Caco-2 (cell line): ENCODE measurements at regions not wholly inside any gene's neighbourhood (a gene's known extent, or its start where the extent isn't known, plus 50 kb on each side); places are given as distances from the start of the nearest gene placed in this dataset.

Experiments used
- BruUV-seq: library from RNA; stranded (reverse); fragments of 400-500 nt; replicated peaks from 2 replicates; lab custom pipeline; 2021; lab: Mats Ljungman, UMichigan
- CTCF ChIA-PET: fragments of 300-600 bp; sonication (Branson Sonifier 250); formaldehyde crosslinking; loops from one replicate; lab custom pipeline; 2022; ENCODE audit warnings: antibody characterized with exemption; lab: Charles Lee
- POLR2A ChIA-PET: fragments of 300-600 bp; sonication (Branson Sonifier 250); formaldehyde crosslinking; loops from one replicate; lab custom pipeline; 2022; ENCODE audit warnings: antibody characterized with exemption; lab: Charles Lee
- DNase-seq, 2 experiments: peaks; one replicate each; pipeline versions ENCODE4 v3.0.0 to v3.0.0-alpha.2; 2020 to 2022
- H3K27me3 ChIP-seq: replicated peaks from 2 replicates; pipeline ENCODE4 v1.6.0; 2011; ENCODE audit warnings: low read length; ENCODE audit not compliant: control insufficient read depth, insufficient read depth
- H3K36me3 ChIP-seq: 2 replicates; pipeline ENCODE4 v1.5.1; 2011; ENCODE audit warnings: low read length; ENCODE audit not compliant: control insufficient read depth, insufficient read depth
- H3K4me1 ChIP-seq: fragments of 250-450 bp; sonication (Bioruptor Pico); 2 replicates; pipeline ENCODE4 v1.5.1; 2020; ENCODE audit warnings: mild to moderate bottlenecking
- H3K4me3 ChIP-seq: 2 replicates; pipeline ENCODE4 v1.5.1; 2011; ENCODE audit warnings: low read depth, mild to moderate bottlenecking, control low read depth, low read length
- H3K9me3 ChIP-seq: fragments of 250-450 bp; sonication (Bioruptor Pico); 2 replicates; pipeline ENCODE4 v1.5.1; 2020; ENCODE audit warnings: mild to moderate bottlenecking, moderate library complexity
- H3K27ac Mint-ChIP-seq: one replicate; pipeline ENCODE4 v1.8.0; 2022; ENCODE audit warnings: mixed read lengths; ENCODE audit not compliant: unreplicated experiment
- H3K27me3 Mint-ChIP-seq: one replicate; pipeline ENCODE4 v1.8.0; 2022; ENCODE audit warnings: mixed read lengths; ENCODE audit not compliant: insufficient read depth, unreplicated experiment
- H3K36me3 Mint-ChIP-seq: one replicate; pipeline ENCODE4 v1.8.0; 2022; ENCODE audit warnings: mild to moderate bottlenecking, mixed read lengths; ENCODE audit not compliant: insufficient read depth, unreplicated experiment
- H3K4me1 Mint-ChIP-seq: one replicate; pipeline ENCODE4 v1.8.0; 2022; ENCODE audit warnings: low read depth, mixed read lengths; ENCODE audit not compliant: unreplicated experiment
- H3K4me3 Mint-ChIP-seq: one replicate; pipeline ENCODE4 v1.8.0; 2022; ENCODE audit warnings: mild to moderate bottlenecking, moderate library complexity, mixed read lengths; ENCODE audit not compliant: unreplicated experiment
- H3K9me3 Mint-ChIP-seq: one replicate; pipeline ENCODE4 v1.8.0; 2022; ENCODE audit warnings: mixed read lengths; ENCODE audit not compliant: unreplicated experiment
- intact Hi-C: fragments of 100-400 bp; cut with micrococcal nuclease; formaldehyde crosslinking; loops from one replicate; pipeline ENCODE4 v1.10.0; 2022; ENCODE audit not compliant: unreplicated experiment
- TF ChIP-seq, protein P1 (sequence below), 2 experiments: fragments of 200-600 bp in 1 of 2; IDR thresholded peaks; 1 replicate in 1 of 2; 2 replicates in 1 of 2; pipeline versions ENCODE4 v1.5.1 to v1.8.0; 2011 to 2022; ENCODE audit warnings: antibody characterized with exemption in 1 of 2, control low read depth in 1 of 2, inconsistent platforms in 1 of 2, low read depth in 1 of 2, low read length in 1 of 2, mild to moderate bottlenecking in 1 of 2, moderate library complexity in 1 of 2; ENCODE audit not compliant: insufficient read depth in 1 of 2, severe bottlenecking in 1 of 2, unreplicated experiment in 1 of 2

DNA sequence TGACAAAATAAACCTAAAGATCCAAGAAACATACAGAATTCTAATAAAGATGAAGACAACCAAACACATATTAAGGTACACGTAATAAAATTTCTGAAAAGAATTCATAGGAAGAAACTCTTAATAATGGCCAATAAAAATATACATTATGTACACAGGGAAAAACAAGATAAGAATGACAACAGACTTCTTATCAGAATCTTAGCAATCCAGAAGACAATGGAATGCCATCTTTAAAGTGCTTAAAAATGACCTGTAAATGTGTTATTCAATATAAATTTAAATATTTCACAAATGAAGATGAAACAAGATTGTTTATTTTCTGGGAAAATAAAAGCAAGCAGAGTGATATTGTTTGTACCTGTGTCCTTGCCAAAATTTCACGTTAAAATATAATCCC, 530.4 kb upstream of the PTBP2 start:
- no peaks in the 10 kb centered on the region for H3K27me3 Mint-ChIP-seq
- H3K4me1 Mint-ChIP-seq, result no peaks in the 10 kb centered on the region
- H3K4me3 Mint-ChIP-seq, result no peak overlapping the region
- H3K27ac Mint-ChIP-seq, result no peak overlapping the region
- BruUV-seq, result no TSS peak
- DNase-seq, result no peak
- intact Hi-C loops, result no loop called here
- Histone ChIP-seq H3K4me3 (no peak overlapping the region), H3K9me3 (no peaks in the 10 kb centered on the region), H3K4me1 (no peaks in the 10 kb centered on the region), H3K36me3 (no peaks in the 10 kb centered on the region), H3K27me3 (no peaks in the 10 kb centered on the region)
- H3K9me3 Mint-ChIP-seq, result peaks cover 15% of the 10 kb centered on the region
- TF ChIP-seq, protein P1, sequence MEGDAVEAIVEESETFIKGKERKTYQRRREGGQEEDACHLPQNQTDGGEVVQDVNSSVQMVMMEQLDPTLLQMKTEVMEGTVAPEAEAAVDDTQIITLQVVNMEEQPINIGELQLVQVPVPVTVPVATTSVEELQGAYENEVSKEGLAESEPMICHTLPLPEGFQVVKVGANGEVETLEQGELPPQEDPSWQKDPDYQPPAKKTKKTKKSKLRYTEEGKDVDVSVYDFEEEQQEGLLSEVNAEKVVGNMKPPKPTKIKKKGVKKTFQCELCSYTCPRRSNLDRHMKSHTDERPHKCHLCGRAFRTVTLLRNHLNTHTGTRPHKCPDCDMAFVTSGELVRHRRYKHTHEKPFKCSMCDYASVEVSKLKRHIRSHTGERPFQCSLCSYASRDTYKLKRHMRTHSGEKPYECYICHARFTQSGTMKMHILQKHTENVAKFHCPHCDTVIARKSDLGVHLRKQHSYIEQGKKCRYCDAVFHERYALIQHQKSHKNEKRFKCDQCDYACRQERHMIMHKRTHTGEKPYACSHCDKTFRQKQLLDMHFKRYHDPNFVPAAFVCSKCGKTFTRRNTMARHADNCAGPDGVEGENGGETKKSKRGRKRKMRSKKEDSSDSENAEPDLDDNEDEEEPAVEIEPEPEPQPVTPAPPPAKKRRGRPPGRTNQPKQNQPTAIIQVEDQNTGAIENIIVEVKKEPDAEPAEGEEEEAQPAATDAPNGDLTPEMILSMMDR (IDR thresholded peaks at IDR 0.05; ENCODE audit: insufficient read depth in 1 of 2, low read depth in 1 of 2, low read length in 1 of 2, severe bottlenecking in 1 of 2, unreplicated experiment in 1 of 2), result no peak
- POLR2A ChIA-PET, result no interaction called here
- no peaks in the 10 kb centered on the region for H3K36me3 Mint-ChIP-seq
- CTCF ChIA-PET, result no interaction called here

DNA sequence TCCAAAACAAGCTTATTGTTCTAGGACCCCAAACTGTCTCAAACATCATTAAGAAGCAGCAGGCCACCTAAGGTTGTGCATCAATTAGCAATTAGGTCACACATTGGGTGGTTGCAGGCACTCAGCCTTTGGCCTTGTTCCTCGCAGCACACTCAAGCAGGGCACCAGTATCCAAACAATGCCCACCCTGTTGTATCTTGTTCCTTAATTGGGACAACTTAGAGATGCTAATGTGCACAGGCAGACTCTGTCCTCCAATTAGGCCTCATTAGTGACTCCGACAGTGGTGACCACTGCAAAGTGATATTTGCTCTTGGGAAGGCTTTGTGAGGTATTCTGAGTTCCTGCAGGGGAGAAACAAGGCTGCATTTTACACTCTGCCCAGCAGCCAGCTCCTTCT, 515.1 kb upstream of the PTBP2 start:
- no peak for DNase-seq
- Mint-ChIP-seq H3K4me3 (no peak overlapping the region), H3K36me3 (no peaks in the 10 kb centered on the region), H3K4me1 (no peaks in the 10 kb centered on the region), H3K9me3 (no peaks in the 10 kb centered on the region), H3K27ac (no peak overlapping the region), H3K27me3 (peaks cover 2% of the 10 kb centered on the region)
- H3K4me3 ChIP-seq, result no peak overlapping the region
- CTCF ChIA-PET, result no interaction called here
- no peaks in the 10 kb centered on the region for H3K9me3 ChIP-seq
- no peaks in the 10 kb centered on the region for H3K36me3 ChIP-seq
- intact Hi-C loops, result no loop called here
- H3K4me1 ChIP-seq, result no peaks in the 10 kb centered on the region
- TF ChIP-seq, protein P1 (IDR thresholded peaks at IDR 0.05; ENCODE audit: insufficient read depth in 1 of 2, low read depth in 1 of 2, low read length in 1 of 2, severe bottlenecking in 1 of 2, unreplicated experiment in 1 of 2), result no peak
- POLR2A ChIA-PET, result no interaction called here
- BruUV-seq, result no TSS peak
- H3K27me3 ChIP-seq, result no peaks in the 10 kb centered on the region

DNA sequence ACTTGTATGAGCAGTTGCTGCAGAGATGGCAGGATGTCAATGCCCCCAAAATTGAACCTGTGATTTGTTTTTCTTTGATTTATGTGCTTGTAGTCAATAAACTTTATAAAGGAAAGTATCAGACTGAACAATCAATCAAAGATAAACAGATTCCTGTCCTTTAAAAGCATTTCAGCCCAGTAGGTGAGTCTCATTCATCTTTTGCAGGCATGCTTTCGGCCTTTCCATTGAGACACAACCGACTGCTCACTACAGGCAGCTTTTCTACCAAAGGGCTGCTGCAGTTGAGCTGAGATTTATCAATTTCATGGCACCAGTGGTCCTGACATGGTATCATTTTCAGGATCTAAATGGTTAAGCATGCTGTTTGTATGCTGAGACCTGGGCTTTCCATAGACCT, 513.6 kb upstream of the PTBP2 start:
- Mint-ChIP-seq H3K9me3 (no peaks in the 10 kb centered on the region), H3K4me3 (no peak overlapping the region), H3K27ac (no peak overlapping the region), H3K36me3 (no peaks in the 10 kb centered on the region), H3K27me3 (peaks cover 2% of the 10 kb centered on the region), H3K4me1 (no peaks in the 10 kb centered on the region)
- TF ChIP-seq, protein P1 (IDR thresholded peaks at IDR 0.05; ENCODE audit: insufficient read depth in 1 of 2, low read depth in 1 of 2, low read length in 1 of 2, severe bottlenecking in 1 of 2, unreplicated experiment in 1 of 2), result no peak
- no peaks in the 10 kb centered on the region for H3K4me1 ChIP-seq
- intact Hi-C loops, result no loop called here
- H3K4me3 ChIP-seq, result no peak overlapping the region
- CTCF ChIA-PET, result no interaction called here
- H3K9me3 ChIP-seq, result no peaks in the 10 kb centered on the region
- DNase-seq, result no peak
- H3K36me3 ChIP-seq, result no peaks in the 10 kb centered on the region
- H3K27me3 ChIP-seq, result no peaks in the 10 kb centered on the region
- no TSS peak for BruUV-seq
- POLR2A ChIA-PET, result no interaction called here
